ENCODE measurements at regions not wholly inside any gene's neighbourhood (a gene's known extent, or its start where the extent isn't known, plus 50 kb on each side); places are given as distances from the start of the nearest gene placed in this dataset.
"Not testable (repeated sequence)": the region's sequence is repeated elsewhere in the genome, so short reads cannot be mapped to it uniquely, and the experiment has no call there.

DNA sequence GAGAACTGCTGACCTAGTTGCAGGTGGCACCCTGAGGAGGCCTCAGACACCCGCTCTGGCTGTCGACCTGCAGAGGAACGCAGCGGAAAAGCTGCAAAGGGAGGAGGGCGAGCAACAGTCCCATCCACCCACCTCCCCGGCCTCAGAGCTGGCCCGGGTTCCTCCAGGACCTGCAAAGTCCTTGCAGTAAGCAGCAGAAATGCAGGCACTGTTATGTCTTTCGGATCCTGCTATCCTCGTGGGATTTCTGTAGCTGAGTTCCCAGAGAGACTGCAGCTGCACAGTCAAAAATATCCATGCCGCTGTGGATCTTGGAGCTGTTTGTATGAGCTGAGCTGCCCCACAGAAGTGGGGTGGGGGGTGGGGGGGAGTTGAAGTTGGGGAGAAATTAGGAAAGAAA is 251.3 kb downstream of the ANKRD60 start:
- Histone ChIP-seq H3K9me2 (ENCODE audit: low read depth, low read length) (no peaks in the 10 kb centered on the region), H3K79me2 (ENCODE audit: insufficient read depth, low read length) (no peaks in the 10 kb centered on the region), H3K9ac (ENCODE audit: low read length) (no peak overlapping the region), H3K9me3 (ENCODE audit: low read length) (no peaks in the 10 kb centered on the region), H3K27me3 (ENCODE audit: insufficient read depth, low read length) (no peaks in the 10 kb centered on the region), H4K20me1 (ENCODE audit: insufficient read depth, low read length) (no peaks in the 10 kb centered on the region), H3K4me3 (ENCODE audit: low read depth, low read length, poor library complexity, severe bottlenecking) (no peak overlapping the region), H2AFZ (ENCODE audit: low read length) (no peak overlapping the region), H3K4me2 (ENCODE audit: low read length) (no peak overlapping the region), H3K4me1 (ENCODE audit: insufficient read depth, low read length, severe bottlenecking) (no peaks in the 10 kb centered on the region), H3K36me3 (ENCODE audit: insufficient read depth, low read length) (no peaks in the 10 kb centered on the region), H3K27ac (ENCODE audit: low read depth, low read length, poor library complexity, severe bottlenecking) (no peak overlapping the region), H3F3A (ENCODE audit: insufficient read depth, low read length) (no peaks in the 10 kb centered on the region)
- TF ChIP-seq EZH2 (IDR thresholded peaks at IDR 0.05; ENCODE audit: borderline replicate concordance, low read length) (no peak), CTCF (IDR thresholded peaks at IDR 0.05; ENCODE audit: low read length) (no peak)

DNA sequence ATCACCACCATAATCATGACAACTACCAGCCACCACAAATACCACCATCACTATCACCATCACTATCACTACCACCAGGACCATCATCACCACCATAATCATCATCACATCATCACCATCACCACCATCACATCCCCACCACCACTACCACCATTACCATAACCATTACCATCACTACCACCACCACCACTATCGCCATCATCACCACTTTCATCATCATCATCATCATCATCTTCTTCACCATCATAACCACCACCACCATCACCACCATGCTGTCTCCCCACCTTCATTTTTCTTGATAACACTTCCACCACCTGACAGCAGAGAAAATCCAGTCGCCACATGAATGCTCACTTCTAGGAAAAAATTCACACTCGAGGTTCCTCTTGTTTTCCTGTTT is 253.6 kb downstream of the ANKRD60 start:
- Histone ChIP-seq H3K4me2 (ENCODE audit: low read length) (no peak overlapping the region), H3K9ac (ENCODE audit: low read length) (no peak overlapping the region), H3F3A (ENCODE audit: insufficient read depth, low read length) (no peaks in the 10 kb centered on the region), H3K4me1 (ENCODE audit: insufficient read depth, low read length, severe bottlenecking) (no peaks in the 10 kb centered on the region), H3K27ac (ENCODE audit: low read depth, low read length, poor library complexity, severe bottlenecking) (no peak overlapping the region), H3K4me3 (ENCODE audit: low read depth, low read length, poor library complexity, severe bottlenecking) (no peak overlapping the region), H4K20me1 (ENCODE audit: insufficient read depth, low read length) (no peaks in the 10 kb centered on the region), H3K9me2 (ENCODE audit: low read depth, low read length) (no peaks in the 10 kb centered on the region), H2AFZ (ENCODE audit: low read length) (no peak overlapping the region), H3K27me3 (ENCODE audit: insufficient read depth, low read length) (no peaks in the 10 kb centered on the region), H3K36me3 (ENCODE audit: insufficient read depth, low read length) (no peaks in the 10 kb centered on the region), H3K9me3 (ENCODE audit: low read length) (no peaks in the 10 kb centered on the region), H3K79me2 (ENCODE audit: insufficient read depth, low read length) (no peaks in the 10 kb centered on the region)
- TF ChIP-seq CTCF (IDR thresholded peaks at IDR 0.05; ENCODE audit: low read length) (no peak), EZH2 (IDR thresholded peaks at IDR 0.05; ENCODE audit: borderline replicate concordance, low read length) (no peak)

DNA sequence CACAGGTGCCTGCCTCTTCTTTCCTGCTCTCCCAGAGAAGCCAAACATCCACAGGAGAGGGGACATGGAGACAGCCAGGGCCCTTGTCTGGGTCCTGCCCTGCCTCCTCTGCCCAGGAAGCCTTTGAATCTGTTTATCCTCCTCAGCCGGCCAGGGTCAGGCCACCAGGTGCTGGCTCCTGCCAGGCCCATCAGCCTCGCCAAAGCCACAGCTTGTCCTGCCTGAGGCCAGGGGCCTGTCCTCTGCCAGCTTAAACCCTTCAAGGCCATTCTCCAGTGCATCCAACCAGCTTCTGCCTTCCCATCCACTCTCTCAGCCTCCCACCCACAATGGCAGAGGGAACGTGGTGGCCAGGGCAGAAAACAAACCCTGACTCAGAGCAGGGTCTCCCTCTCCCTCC is 254.6 kb downstream of the ANKRD60 start:
- H2AFZ ChIP-seq (ENCODE audit: low read length): no peak overlapping the region
- H3K9ac ChIP-seq (ENCODE audit: low read length): no peak overlapping the region
- TF ChIP-seq EZH2 (IDR thresholded peaks at IDR 0.05; ENCODE audit: borderline replicate concordance, low read length) (no peak), CTCF (IDR thresholded peaks at IDR 0.05; ENCODE audit: low read length) (no peak)
- no peaks in the 10 kb centered on the region for H3F3A ChIP-seq (ENCODE audit: insufficient read depth, low read length)
- H3K9me2 ChIP-seq (ENCODE audit: low read depth, low read length): no peaks in the 10 kb centered on the region
- no peaks in the 10 kb centered on the region for H3K27me3 ChIP-seq (ENCODE audit: insufficient read depth, low read length)
- H3K4me1 ChIP-seq (ENCODE audit: insufficient read depth, low read length, severe bottlenecking): no peaks in the 10 kb centered on the region
- no peak overlapping the region for H3K4me2 ChIP-seq (ENCODE audit: low read length)
- H3K27ac ChIP-seq (ENCODE audit: low read depth, low read length, poor library complexity, severe bottlenecking): no peak overlapping the region
- H3K79me2 ChIP-seq (ENCODE audit: insufficient read depth, low read length): no peaks in the 10 kb centered on the region
- H3K36me3 ChIP-seq (ENCODE audit: insufficient read depth, low read length): no peaks in the 10 kb centered on the region
- no peak overlapping the region for H3K4me3 ChIP-seq (ENCODE audit: low read depth, low read length, poor library complexity, severe bottlenecking)
- no peaks in the 10 kb centered on the region for H4K20me1 ChIP-seq (ENCODE audit: insufficient read depth, low read length)
- H3K9me3 ChIP-seq (ENCODE audit: low read length): no peaks in the 10 kb centered on the region

- H3F3A ChIP-seq (ENCODE audit: insufficient read depth, low read length); H4K20me1 ChIP-seq (ENCODE audit: insufficient read depth, low read length); H3K9me2 ChIP-seq (ENCODE audit: low read depth, low read length); H3K9me3 ChIP-seq (ENCODE audit: low read length); H3K9ac ChIP-seq (ENCODE audit: low read length); H3K4me2 ChIP-seq (ENCODE audit: low read length); H3K79me2 ChIP-seq (ENCODE audit: insufficient read depth, low read length); H2AFZ ChIP-seq (ENCODE audit: low read length); H3K27ac ChIP-seq (ENCODE audit: low read depth, low read length, poor library complexity, severe bottlenecking); H3K4me3 ChIP-seq (ENCODE audit: low read depth, low read length, poor library complexity, severe bottlenecking); H3K4me1 ChIP-seq (ENCODE audit: insufficient read depth, low read length, severe bottlenecking); H3K36me3 ChIP-seq (ENCODE audit: insufficient read depth, low read length); H3K27me3 ChIP-seq (ENCODE audit: insufficient read depth, low read length): not testable (repeated sequence)
Measured at GRCh38 chr20:57971583-57971982, 256.9 kb downstream of the ANKRD60 start.

All from OCI-LY1 (cell line).